Bronchial epithelial cell (primary cell): ENCODE measurements at regions not wholly inside any gene's neighbourhood (a gene's known extent, or its start where the extent isn't known, plus 50 kb on each side); places are given as distances from the start of the nearest gene placed in this dataset.

Experiments
- DNase-seq: peaks from one replicate; pipeline ENCODE4 v3.0.0-alpha.2; 2010; ENCODE audit warnings: low read depth
- FAIRE-seq: peaks from 2 replicates; lab custom pipeline; 2011; peaks lifted over from hg19 to GRCh38; lab: Jason Lieb, UNC
- H3K27me3 ChIP-seq: 2 replicates; pipeline ENCODE4 v1.5.1; 2011; ENCODE audit warnings: low read length; ENCODE audit not compliant: control insufficient read depth, insufficient read depth
- H3K36me3 ChIP-seq: 2 replicates; pipeline ENCODE4 v1.5.1; 2011; ENCODE audit warnings: low read length; ENCODE audit not compliant: control insufficient read depth, insufficient read depth
- H3K4me3 ChIP-seq: 2 replicates; pipeline ENCODE4 v1.5.1; 2011; ENCODE audit warnings: mild to moderate bottlenecking, low read depth, low read length, control low read depth
- TF ChIP-seq, protein P1 (sequence below): IDR thresholded peaks from 2 replicates; pipeline ENCODE4 v1.5.1; 2011; ENCODE audit warnings: mild to moderate bottlenecking, moderate library complexity, low read length, control low read depth, inconsistent platforms; ENCODE audit not compliant: insufficient read depth, severe bottlenecking

DNA sequence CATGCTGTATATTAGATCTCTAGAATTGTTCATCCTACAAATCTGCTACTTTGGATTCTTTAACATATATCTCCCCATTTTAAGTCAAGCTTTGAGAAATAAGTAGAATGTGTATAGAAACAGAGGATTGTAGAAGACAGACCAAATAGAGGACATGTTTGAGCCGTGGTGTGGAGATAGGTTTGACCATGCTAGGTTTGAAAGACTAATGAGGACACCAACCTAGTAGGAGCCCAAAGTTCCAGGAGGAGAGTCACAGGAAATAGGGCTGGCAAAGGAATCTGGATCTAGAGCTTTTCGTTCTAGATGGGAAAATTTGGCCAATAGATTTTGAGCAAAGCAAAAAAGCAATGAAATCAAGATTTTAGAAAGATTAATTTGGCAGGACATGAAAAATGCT lies 60.5 kb upstream of the TBX20 start:
- TF ChIP-seq, protein P1, sequence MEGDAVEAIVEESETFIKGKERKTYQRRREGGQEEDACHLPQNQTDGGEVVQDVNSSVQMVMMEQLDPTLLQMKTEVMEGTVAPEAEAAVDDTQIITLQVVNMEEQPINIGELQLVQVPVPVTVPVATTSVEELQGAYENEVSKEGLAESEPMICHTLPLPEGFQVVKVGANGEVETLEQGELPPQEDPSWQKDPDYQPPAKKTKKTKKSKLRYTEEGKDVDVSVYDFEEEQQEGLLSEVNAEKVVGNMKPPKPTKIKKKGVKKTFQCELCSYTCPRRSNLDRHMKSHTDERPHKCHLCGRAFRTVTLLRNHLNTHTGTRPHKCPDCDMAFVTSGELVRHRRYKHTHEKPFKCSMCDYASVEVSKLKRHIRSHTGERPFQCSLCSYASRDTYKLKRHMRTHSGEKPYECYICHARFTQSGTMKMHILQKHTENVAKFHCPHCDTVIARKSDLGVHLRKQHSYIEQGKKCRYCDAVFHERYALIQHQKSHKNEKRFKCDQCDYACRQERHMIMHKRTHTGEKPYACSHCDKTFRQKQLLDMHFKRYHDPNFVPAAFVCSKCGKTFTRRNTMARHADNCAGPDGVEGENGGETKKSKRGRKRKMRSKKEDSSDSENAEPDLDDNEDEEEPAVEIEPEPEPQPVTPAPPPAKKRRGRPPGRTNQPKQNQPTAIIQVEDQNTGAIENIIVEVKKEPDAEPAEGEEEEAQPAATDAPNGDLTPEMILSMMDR = no peak
- Histone ChIP-seq H3K4me3 (no peak overlapping the region), H3K27me3 (no peaks in the 10 kb centered on the region), H3K36me3 (no peaks in the 10 kb centered on the region)
- FAIRE-seq = no peak
- no peak for DNase-seq

DNA sequence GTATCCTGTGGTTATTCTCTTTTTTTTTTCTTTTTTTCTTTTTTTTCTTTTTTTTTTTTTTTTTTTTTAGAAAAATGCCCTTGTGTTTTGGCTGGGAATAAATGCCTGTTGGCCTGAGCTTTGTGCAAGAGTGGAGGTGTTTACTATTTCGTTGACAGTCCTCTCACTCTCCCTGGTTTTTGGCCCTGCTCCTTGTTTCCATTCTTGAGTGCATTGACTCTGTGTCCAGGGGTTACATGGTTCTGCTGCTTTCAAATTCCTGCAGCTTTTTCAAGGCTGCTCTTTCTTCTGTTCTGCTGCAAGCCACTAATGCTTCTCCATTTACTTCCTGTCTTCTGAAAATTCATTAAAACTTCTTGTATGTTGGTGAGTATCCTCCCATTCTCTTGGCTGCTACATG lies 59.7 kb upstream of the TBX20 start:
- no peak for DNase-seq
- TF ChIP-seq, protein P1 = no peak
- Histone ChIP-seq H3K4me3 (no peak overlapping the region), H3K27me3 (no peaks in the 10 kb centered on the region), H3K36me3 (no peaks in the 10 kb centered on the region)
- no peak for FAIRE-seq
